GM12892 (cell line): ENCODE measurements at regions not wholly inside any gene's neighbourhood (a gene's known extent, or its start where the extent isn't known, plus 50 kb on each side); places are given as distances from the start of the nearest gene placed in this dataset.

Experiments used
- POLR2AphosphoS5 ChIP-seq: IDR thresholded peaks from 2 replicates; pipeline ENCODE4 v1.6.1; 2011; ENCODE audit warnings: low read depth, low read length, control low read depth
- TAF1 ChIP-seq: IDR thresholded peaks from 2 replicates; pipeline ENCODE4 v1.6.1; 2011; ENCODE audit warnings: low read depth, mild to moderate bottlenecking, control low read depth, low read length, borderline replicate concordance

GRCh38 chr16:14020141-14020540 lies 51.0 kb upstream of the MRTFB start:
- TF ChIP-seq POLR2AphosphoS5 (no peak), TAF1 (no peak)
